ENCODE measurements at regions not wholly inside any gene's neighbourhood (a gene's known extent, or its start where the extent isn't known, plus 50 kb on each side); places are given as distances from the start of the nearest gene placed in this dataset.
"Not testable (repeated sequence)": the region's sequence is repeated elsewhere in the genome, so short reads cannot be mapped to it uniquely, and the experiment has no call there.

GRCh38 chr12:127600211-127600610 lies 666.8 kb upstream of the TMEM132C start:
- H3K4me1 ChIP-seq (ENCODE audit: control insufficient read depth in 1 of 2, insufficient read depth in 2 of 2, low read length in 2 of 2), result no peaks in the 10 kb centered on the region
- H3K4me3 ChIP-seq (ENCODE audit: low read depth in 1 of 2, low read length in 2 of 2), result no peak overlapping the region
- no peak overlapping the region for H3K27ac ChIP-seq (ENCODE audit: low read depth, low read length)
- H3K9me3 ChIP-seq (ENCODE audit: control insufficient read depth in 1 of 2, low read length in 2 of 2), result no peaks in the 10 kb centered on the region
- H3K27me3 ChIP-seq (ENCODE audit: control insufficient read depth in 1 of 2, insufficient read depth in 2 of 2, low read length in 2 of 2), result no peaks in the 10 kb centered on the region
- no peak overlapping the region for H3K9ac ChIP-seq (ENCODE audit: low read depth in 1 of 2, low read length in 2 of 2)
- no peaks in the 10 kb centered on the region for H3K36me3 ChIP-seq (ENCODE audit: control insufficient read depth in 1 of 2, insufficient read depth in 2 of 2, low read length in 2 of 2)

- Histone ChIP-seq H3K4me3 (ENCODE audit: low read depth in 1 of 2, low read length in 2 of 2) (no peak overlapping the region), H3K9ac (ENCODE audit: low read depth in 1 of 2, low read length in 2 of 2) (no peak overlapping the region), H3K4me1 (ENCODE audit: control insufficient read depth in 1 of 2, insufficient read depth in 2 of 2, low read length in 2 of 2) (no peaks in the 10 kb centered on the region), H3K36me3 (ENCODE audit: control insufficient read depth in 1 of 2, insufficient read depth in 2 of 2, low read length in 2 of 2) (no peaks in the 10 kb centered on the region), H3K9me3 (ENCODE audit: control insufficient read depth in 1 of 2, low read length in 2 of 2) (no peaks in the 10 kb centered on the region), H3K27ac (ENCODE audit: low read depth, low read length) (no peak overlapping the region), H3K27me3 (ENCODE audit: control insufficient read depth in 1 of 2, insufficient read depth in 2 of 2, low read length in 2 of 2) (no peaks in the 10 kb centered on the region)
Measured at GRCh38 chr12:127606476-127607015, 660.4 kb upstream of the TMEM132C start.

GRCh38 chr12:127607146-127607725 lies 659.7 kb upstream of the TMEM132C start:
- Histone ChIP-seq H3K27ac (ENCODE audit: low read depth, low read length) (no peak overlapping the region), H3K27me3 (ENCODE audit: control insufficient read depth in 1 of 2, insufficient read depth in 2 of 2, low read length in 2 of 2) (no peaks in the 10 kb centered on the region), H3K36me3 (ENCODE audit: control insufficient read depth in 1 of 2, insufficient read depth in 2 of 2, low read length in 2 of 2) (no peaks in the 10 kb centered on the region), H3K4me1 (ENCODE audit: control insufficient read depth in 1 of 2, insufficient read depth in 2 of 2, low read length in 2 of 2) (no peaks in the 10 kb centered on the region), H3K9ac (ENCODE audit: low read depth in 1 of 2, low read length in 2 of 2) (no peak overlapping the region), H3K9me3 (ENCODE audit: control insufficient read depth in 1 of 2, low read length in 2 of 2) (no peaks in the 10 kb centered on the region), H3K4me3 (ENCODE audit: low read depth in 1 of 2, low read length in 2 of 2) (no peak overlapping the region)

GRCh38 chr12:127608359-127608758 lies 658.6 kb upstream of the TMEM132C start:
- H3K9ac ChIP-seq (ENCODE audit: low read depth in 1 of 2, low read length in 2 of 2); H3K27ac ChIP-seq (ENCODE audit: low read depth, low read length); H3K36me3 ChIP-seq (ENCODE audit: control insufficient read depth in 1 of 2, insufficient read depth in 2 of 2, low read length in 2 of 2); H3K4me3 ChIP-seq (ENCODE audit: low read depth in 1 of 2, low read length in 2 of 2); H3K4me1 ChIP-seq (ENCODE audit: control insufficient read depth in 1 of 2, insufficient read depth in 2 of 2, low read length in 2 of 2); H3K9me3 ChIP-seq (ENCODE audit: control insufficient read depth in 1 of 2, low read length in 2 of 2); H3K27me3 ChIP-seq (ENCODE audit: control insufficient read depth in 1 of 2, insufficient read depth in 2 of 2, low read length in 2 of 2): not testable (repeated sequence)

- Histone ChIP-seq H3K4me1 (ENCODE audit: control insufficient read depth in 1 of 2, insufficient read depth in 2 of 2, low read length in 2 of 2) (no peaks in the 10 kb centered on the region), H3K36me3 (ENCODE audit: control insufficient read depth in 1 of 2, insufficient read depth in 2 of 2, low read length in 2 of 2) (no peaks in the 10 kb centered on the region), H3K9me3 (ENCODE audit: control insufficient read depth in 1 of 2, low read length in 2 of 2) (no peaks in the 10 kb centered on the region), H3K4me3 (ENCODE audit: low read depth in 1 of 2, low read length in 2 of 2) (no peak overlapping the region), H3K27me3 (ENCODE audit: control insufficient read depth in 1 of 2, insufficient read depth in 2 of 2, low read length in 2 of 2) (no peaks in the 10 kb centered on the region), H3K27ac (ENCODE audit: low read depth, low read length) (no peak overlapping the region), H3K9ac (ENCODE audit: low read depth in 1 of 2, low read length in 2 of 2) (no peak overlapping the region)
Measured at GRCh38 chr12:127613056-127613455, 653.9 kb upstream of the TMEM132C start.

- Histone ChIP-seq H3K27ac (ENCODE audit: low read depth, low read length) (no peak overlapping the region), H3K9me3 (ENCODE audit: control insufficient read depth in 1 of 2, low read length in 2 of 2) (no peaks in the 10 kb centered on the region)
Measured at GRCh38 chr12:127619869-127620734, 646.9 kb upstream of the TMEM132C start.

GRCh38 chr12:127620735-127621355 lies 646.1 kb upstream of the TMEM132C start:
- H3K36me3 ChIP-seq (ENCODE audit: control insufficient read depth in 1 of 2, insufficient read depth in 2 of 2, low read length in 2 of 2), result no peaks in the 10 kb centered on the region
- H3K9ac ChIP-seq (ENCODE audit: low read depth in 1 of 2, low read length in 2 of 2), result no peak overlapping the region
- H3K27me3 ChIP-seq (ENCODE audit: control insufficient read depth in 1 of 2, insufficient read depth in 2 of 2, low read length in 2 of 2), result no peaks in the 10 kb centered on the region
- H3K9me3 ChIP-seq (ENCODE audit: control insufficient read depth in 1 of 2, low read length in 2 of 2), result no peaks in the 10 kb centered on the region
- no peaks in the 10 kb centered on the region for H3K4me1 ChIP-seq (ENCODE audit: control insufficient read depth in 1 of 2, insufficient read depth in 2 of 2, low read length in 2 of 2)
- H3K27ac ChIP-seq (ENCODE audit: low read depth, low read length), result no peak overlapping the region
- no peak overlapping the region for H3K4me3 ChIP-seq (ENCODE audit: low read depth in 1 of 2, low read length in 2 of 2)

More at GRCh38 chr12:127619869-127620734, 646.9 kb upstream of the TMEM132C start:
- Histone ChIP-seq H3K36me3 (ENCODE audit: control insufficient read depth in 1 of 2, insufficient read depth in 2 of 2, low read length in 2 of 2) (no peaks in the 10 kb centered on the region), H3K4me1 (ENCODE audit: control insufficient read depth in 1 of 2, insufficient read depth in 2 of 2, low read length in 2 of 2) (no peaks in the 10 kb centered on the region), H3K27me3 (ENCODE audit: control insufficient read depth in 1 of 2, insufficient read depth in 2 of 2, low read length in 2 of 2) (no peaks in the 10 kb centered on the region), H3K4me3 (ENCODE audit: low read depth in 1 of 2, low read length in 2 of 2) (no peak overlapping the region), H3K9ac (ENCODE audit: low read depth in 1 of 2, low read length in 2 of 2) (no peak overlapping the region)

- Histone ChIP-seq H3K4me3 (ENCODE audit: low read depth in 1 of 2, low read length in 2 of 2) (no peak overlapping the region), H3K36me3 (ENCODE audit: control insufficient read depth in 1 of 2, insufficient read depth in 2 of 2, low read length in 2 of 2) (no peaks in the 10 kb centered on the region), H3K9ac (ENCODE audit: low read depth in 1 of 2, low read length in 2 of 2) (no peak overlapping the region), H3K27me3 (ENCODE audit: control insufficient read depth in 1 of 2, insufficient read depth in 2 of 2, low read length in 2 of 2) (no peaks in the 10 kb centered on the region), H3K9me3 (ENCODE audit: control insufficient read depth in 1 of 2, low read length in 2 of 2) (no peaks in the 10 kb centered on the region), H3K27ac (ENCODE audit: low read depth, low read length) (no peak overlapping the region), H3K4me1 (ENCODE audit: control insufficient read depth in 1 of 2, insufficient read depth in 2 of 2, low read length in 2 of 2) (no peaks in the 10 kb centered on the region)
Measured at GRCh38 chr12:127621366-127621765, 645.6 kb upstream of the TMEM132C start.

- H3K4me3 ChIP-seq (ENCODE audit: low read depth in 1 of 2, low read length in 2 of 2), result no peak overlapping the region
- H3K27ac ChIP-seq (ENCODE audit: low read depth, low read length), result no peak overlapping the region
- H3K9me3 ChIP-seq (ENCODE audit: control insufficient read depth in 1 of 2, low read length in 2 of 2), result no peaks in the 10 kb centered on the region
- H3K27me3 ChIP-seq (ENCODE audit: control insufficient read depth in 1 of 2, insufficient read depth in 2 of 2, low read length in 2 of 2), result no peaks in the 10 kb centered on the region
- no peaks in the 10 kb centered on the region for H3K36me3 ChIP-seq (ENCODE audit: control insufficient read depth in 1 of 2, insufficient read depth in 2 of 2, low read length in 2 of 2)
- no peak overlapping the region for H3K9ac ChIP-seq (ENCODE audit: low read depth in 1 of 2, low read length in 2 of 2)
- H3K4me1 ChIP-seq (ENCODE audit: control insufficient read depth in 1 of 2, insufficient read depth in 2 of 2, low read length in 2 of 2), result no peaks in the 10 kb centered on the region
Measured at GRCh38 chr12:127623362-127623761, 643.6 kb upstream of the TMEM132C start.

GRCh38 chr12:127625176-127625771 lies 641.7 kb upstream of the TMEM132C start:
- Histone ChIP-seq H3K27me3 (ENCODE audit: control insufficient read depth in 1 of 2, insufficient read depth in 2 of 2, low read length in 2 of 2) (no peaks in the 10 kb centered on the region), H3K36me3 (ENCODE audit: control insufficient read depth in 1 of 2, insufficient read depth in 2 of 2, low read length in 2 of 2) (no peaks in the 10 kb centered on the region), H3K4me3 (ENCODE audit: low read depth in 1 of 2, low read length in 2 of 2) (no peak overlapping the region)

More at GRCh38 chr12:127625176-127625771, 641.7 kb upstream of the TMEM132C start:
- H3K9me3 ChIP-seq (ENCODE audit: control insufficient read depth in 1 of 2, low read length in 2 of 2), result no peaks in the 10 kb centered on the region
- H3K4me1 ChIP-seq (ENCODE audit: control insufficient read depth in 1 of 2, insufficient read depth in 2 of 2, low read length in 2 of 2), result no peaks in the 10 kb centered on the region
- no peak overlapping the region for H3K27ac ChIP-seq (ENCODE audit: low read depth, low read length)
- H3K9ac ChIP-seq (ENCODE audit: low read depth in 1 of 2, low read length in 2 of 2), result no peak overlapping the region
